GM21717 (cell line): ENCODE measurements at regions not wholly inside any gene's neighbourhood (a gene's known extent, or its start where the extent isn't known, plus 50 kb on each side); places are given as distances from the start of the nearest gene placed in this dataset.

ENCODE experiments used
- ATAC-seq: cut with Tn5 transposase; IDR thresholded peaks from one replicate; pipeline ENCODE4 v1.9.1; 2021; ENCODE audit warnings: mild to moderate bottlenecking, moderate library complexity; ENCODE audit not compliant: unreplicated experiment

DNA sequence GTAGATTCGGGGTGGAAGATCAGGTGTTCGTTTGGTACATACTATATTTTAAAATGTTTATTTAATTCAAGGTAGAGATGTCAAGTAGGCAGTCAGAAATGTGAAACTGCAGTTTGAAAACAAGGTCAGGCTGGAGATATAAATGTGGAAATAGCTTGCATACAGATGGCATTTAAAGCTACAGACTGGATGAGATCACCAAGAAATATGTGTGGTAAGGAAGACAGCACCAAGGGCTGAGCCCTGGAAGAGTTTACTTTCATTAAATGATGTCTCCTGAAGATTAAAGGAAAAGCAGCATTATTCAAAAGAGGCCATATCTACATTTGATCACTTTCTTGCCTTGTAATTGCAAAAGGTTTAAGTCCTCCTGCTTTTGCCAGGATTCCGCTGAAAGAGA is 271.3 kb downstream of the PTBP2 start:
- no peak for ATAC-seq

DNA sequence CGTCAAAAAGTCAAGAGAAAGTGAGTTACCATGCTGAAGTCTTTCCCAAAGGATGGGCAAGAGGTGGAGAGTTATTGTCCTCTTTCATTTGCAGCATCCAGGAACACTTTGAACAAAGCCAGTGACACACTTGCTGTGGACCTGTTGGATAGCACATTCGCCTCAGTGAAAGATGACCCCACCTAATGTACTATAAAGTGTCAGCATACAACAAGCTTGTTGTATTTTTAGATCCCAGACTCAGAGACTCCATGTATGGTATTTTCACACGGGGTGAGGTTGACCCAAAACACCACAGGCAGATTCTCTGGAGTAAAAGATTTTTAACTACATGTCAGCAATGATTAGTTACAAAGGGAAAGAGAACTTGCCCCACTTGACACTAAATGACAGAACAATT is 273.8 kb downstream of the PTBP2 start:
- no peak for ATAC-seq

DNA sequence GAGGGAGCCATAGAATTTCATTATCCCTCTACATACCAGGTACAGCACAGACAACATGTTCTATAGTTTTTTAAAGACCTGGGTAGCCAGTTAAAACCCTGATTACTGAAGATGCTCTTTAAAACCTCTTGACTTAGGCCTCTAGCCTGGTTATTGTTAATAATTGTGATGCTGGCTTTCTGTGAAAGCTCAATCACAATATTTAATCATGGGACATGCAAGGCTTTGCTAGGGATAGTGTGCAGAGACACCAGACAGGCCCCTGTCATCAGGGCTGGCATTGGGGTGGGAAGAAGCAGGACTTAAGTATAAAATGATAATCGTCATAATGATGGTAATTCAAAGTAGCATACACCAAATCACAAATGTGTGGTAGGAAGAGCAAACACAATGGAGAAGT is 274.4 kb downstream of the PTBP2 start:
- no peak for ATAC-seq

DNA sequence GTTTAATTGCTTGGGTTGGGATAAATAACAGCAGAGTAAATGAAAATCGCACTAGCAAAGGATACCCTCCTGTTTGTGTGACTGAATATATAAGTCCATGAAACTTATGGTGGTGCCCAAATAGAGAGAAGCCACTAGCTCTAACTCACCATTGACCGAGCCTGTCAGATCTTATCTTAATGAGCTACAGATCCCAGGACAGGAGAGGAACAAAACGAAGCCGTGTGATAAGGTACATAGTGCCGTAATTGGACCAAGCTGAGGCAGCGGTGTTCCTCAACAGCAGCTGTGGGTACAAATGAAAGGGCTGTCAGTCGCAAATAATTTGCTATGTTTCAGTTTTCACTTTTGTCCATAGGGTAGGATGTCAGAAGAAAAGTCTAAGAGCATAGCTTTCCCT is 276.1 kb downstream of the PTBP2 start:
- ATAC-seq: no peak

DNA sequence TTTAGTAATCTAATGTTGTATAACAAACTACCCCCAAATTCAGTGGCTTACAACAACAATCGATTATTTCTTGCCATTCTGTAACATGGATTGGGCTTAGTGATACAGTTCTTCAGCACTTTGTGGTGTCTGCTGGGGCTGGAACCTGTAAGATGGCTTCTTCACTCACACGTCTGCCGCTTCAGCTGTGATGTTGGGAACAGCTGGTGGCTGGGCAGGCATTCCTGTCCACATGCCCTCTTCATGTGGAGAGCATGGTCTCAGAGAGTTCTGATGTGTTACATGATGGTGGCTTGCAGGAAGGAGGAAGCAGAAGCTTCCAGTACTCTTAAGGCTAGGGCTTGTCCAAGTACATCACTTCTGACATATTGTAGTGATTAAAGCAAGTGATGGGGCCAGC is 276.9 kb downstream of the PTBP2 start:
- no peak for ATAC-seq

DNA sequence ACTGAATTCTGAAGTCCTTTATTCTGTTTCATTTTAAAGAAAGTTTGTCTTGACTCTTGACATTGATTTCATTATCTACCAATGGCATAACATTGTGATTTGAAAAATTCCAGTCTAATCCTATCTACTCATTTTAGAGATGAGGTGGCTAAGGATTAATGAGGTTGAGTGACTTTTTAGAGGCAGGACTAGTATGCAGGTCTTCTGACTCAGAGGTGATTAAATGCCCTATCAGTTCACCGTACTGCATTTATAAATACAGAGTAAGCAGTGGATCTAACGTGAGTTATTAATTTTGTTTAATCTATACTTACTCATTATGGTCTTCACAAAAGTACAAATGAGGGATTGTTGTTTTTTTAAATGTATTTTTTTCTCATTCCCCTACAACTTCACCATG is 277.6 kb downstream of the PTBP2 start:
- no peak for ATAC-seq

DNA sequence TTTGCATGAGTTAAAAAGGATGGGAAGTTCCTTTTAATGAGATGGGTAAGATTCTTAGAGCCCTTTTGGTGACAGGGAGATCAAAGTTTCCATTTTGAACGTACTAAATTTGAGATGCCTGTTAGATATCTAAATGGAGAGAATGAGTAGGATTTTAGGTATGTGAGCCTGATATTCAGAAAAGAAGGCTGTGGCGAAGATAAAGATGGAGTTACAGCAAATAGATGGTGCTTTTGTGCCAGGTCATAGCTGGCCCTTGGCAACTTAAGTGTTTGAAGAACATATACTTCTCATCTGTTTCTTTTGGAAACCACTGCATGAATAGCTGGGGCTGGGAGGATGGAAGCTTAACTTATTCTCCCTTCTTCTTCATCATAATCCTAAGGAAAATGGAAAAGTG is 282.5 kb downstream of the PTBP2 start:
- ATAC-seq: no peak

DNA sequence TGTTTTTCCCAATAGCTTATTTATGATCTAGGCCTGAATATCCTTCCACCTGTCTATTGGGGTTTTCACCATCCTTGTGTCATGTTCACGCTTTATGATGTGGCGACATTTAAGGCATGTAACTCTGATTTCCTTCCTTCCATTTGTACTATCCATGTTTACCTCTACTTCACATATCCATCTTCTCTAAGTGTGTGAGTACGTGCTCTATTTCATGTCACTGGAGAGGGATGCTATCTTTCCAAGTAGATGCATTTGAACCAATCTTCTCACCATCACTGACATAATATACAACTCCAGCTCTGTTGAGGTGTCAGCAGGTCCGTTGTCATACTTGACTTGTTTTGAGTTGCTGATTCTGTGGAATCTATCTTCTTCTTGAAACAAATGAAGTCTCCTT is 283.2 kb downstream of the PTBP2 start:
- no peak for ATAC-seq

DNA sequence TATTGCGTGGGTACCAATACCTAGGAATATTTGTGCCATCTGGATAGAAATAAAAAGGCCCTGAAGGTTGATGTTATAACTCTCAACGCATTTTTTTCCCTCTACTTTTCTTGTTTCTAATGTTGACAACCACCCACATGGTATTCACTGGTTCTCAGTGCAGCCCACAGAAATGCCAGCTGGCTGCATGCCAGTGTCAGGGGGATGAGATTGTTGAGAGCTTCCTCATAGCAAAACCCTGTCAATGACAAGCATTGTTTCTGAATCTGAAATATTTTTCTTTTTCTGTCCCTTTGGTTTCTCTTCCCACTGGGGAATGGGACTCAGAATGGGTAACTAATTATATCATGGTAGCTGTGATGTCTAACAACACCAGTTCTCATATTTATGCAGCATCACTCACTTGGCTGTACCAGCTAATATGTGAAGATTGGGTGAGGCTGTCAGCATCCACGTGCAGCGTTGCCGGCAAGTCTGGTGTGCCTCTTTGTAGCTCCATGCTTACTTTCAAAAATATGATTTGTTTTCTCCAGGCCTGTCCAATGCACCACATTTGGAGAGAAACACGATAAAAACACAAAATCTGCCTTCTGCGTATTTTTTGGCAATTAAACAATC is 284.6 kb downstream of the PTBP2 start:
- no peak for ATAC-seq

DNA sequence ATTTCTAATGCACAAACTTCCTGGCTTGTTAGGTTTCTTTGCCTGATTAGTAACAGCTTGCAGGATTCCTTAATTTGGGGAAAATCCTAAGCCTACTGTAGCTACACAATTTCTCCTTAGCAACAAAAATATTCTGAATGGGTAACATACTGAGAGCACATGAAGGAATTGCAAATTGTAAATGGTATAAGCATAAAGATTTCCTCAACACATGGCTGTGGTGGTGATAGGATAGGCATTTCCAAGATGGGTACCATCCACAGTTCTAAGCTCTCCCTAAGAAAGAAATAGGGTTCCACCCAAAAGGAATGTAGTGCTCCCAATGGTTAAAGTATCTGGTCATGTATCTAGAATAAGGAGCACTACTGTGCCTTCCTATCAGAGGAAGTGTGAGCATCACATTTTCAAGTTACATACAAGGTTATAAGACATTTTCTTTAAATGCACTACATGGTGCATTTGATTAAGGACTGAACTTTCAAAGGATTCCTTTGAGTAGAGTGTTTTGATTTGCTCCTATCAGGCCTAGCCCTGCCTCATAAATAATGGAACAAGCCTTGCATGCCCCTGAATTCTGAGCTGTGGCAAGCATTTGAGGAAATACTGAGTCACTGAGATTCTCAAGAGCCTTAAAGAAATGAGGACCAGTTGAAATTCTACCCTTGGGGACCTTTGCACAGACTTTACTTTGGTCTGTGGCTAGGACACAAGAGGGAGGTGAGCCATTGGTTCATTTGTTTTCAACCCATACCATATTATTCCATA is 286.4 kb downstream of the PTBP2 start:
- no peak for ATAC-seq

DNA sequence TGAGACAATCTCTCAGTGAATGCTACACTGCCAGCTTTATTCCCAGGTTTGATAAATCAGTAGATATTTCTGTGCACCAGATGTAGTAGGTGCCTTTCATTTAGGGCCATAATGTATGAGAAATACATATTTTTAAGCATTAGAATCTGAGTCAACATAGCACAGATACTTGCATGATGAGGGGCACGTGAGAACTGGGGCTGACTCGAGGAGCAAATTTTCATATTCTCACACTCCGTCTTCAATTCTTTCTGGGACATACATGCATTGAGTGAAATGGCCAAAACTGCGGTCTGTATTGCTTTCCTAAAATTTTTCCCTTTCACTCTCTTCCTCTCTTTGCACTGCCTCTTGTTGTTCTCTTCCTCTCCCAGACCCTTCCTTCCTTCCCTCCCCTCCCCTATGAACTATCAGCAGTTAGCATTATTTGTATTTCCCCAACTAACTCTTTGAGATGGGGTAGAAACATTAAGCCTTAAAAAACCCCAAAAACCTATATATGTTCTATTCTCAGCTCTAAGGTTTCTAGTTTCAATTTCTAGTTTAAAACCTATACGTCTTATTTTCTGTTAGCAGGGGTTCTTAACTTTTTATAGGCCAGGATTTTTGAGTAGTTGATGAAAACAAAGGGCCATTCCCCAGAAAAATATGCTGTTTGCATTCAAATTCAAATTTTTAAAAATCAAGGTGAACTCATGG is 289.1 kb downstream of the PTBP2 start:
- no peak for ATAC-seq

DNA sequence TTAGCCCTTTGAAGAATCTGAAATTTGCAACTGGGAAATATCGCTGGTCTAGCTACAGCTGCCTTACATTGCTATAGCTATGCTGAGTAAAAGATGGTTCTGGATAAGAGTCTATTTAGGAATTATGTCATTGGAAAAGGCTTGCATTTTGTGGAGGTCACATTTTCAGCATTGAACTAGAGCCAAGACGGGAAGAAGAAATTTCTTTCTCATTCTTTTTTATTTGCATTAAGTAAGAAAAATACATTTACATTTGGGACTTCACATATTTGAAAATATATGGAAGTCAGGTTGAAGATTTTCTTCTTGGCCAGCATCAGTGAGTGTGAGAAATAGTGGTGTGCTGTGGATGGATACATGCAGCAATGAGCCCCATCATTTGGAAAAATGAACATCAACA is 291.6 kb downstream of the PTBP2 start:
- no peak for ATAC-seq

DNA sequence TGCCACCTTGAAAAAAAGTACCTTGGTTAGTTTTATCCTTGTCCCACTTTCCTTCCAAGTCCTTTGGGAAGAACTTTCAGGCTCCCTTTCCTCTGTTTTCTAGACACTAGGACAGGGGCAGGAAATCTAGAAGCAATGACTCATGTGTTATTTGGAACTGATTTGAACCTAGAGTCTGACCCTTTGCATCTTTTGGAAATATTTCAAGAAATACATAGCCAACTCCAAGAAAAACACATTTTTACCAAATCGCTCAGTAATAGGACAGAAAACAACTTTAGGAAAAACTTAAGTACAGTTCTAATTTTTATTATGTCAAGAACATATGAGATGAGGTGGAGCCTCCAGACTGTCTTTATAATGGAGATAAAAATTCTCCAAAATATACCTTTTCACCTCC is 292.4 kb downstream of the PTBP2 start:
- ATAC-seq: no peak

DNA sequence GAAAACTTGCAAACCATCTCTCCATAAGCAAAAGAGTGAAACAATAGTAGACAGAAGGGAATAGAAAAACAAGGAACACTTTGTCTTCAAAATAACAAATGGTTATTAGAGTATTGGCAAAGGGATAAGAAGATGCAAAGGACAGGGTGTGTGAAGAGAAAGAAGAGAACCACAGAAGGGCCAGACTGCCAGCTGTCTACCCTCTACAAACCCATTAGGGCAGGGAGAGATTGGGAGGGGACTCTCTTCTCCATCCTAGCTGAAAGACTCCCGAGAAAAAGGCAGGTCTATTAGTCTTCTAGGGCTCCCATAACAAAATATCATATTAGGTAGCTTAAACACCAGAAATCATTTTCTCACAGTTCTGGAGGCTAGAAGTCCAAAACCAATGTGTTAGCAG is 292.8 kb downstream of the PTBP2 start:
- no peak for ATAC-seq

DNA sequence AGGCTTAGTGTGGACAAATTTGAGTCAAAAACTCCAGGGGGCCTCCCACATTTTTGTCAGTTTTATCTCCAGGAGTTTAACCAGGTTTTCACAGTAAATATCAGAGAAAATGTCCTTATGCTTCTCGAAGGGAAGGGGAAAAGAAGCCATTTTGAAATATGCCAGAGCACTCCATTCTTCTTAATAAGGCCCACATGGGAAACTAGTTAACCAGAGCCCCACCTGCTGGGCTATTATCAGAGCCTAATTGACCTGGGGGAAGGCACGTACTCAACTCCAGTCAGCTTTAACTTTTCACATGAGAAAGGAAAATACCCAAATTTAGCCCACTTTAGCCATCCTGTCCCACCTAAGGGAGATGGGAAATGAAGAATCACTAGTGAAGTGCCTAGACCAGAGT is 296.3 kb downstream of the PTBP2 start:
- no peak for ATAC-seq
